ENCODE measurements at regions not wholly inside any gene's neighbourhood (a gene's known extent, or its start where the extent isn't known, plus 50 kb on each side); places are given as distances from the start of the nearest gene placed in this dataset.

GRCh38 chr12:92603741-92604432 is 98.9 kb upstream of the PLEKHG7 start:
- Histone ChIP-seq H3K36me3 (ENCODE audit: insufficient read depth, low read length) (no peaks in the 10 kb centered on the region), H3K79me2 (ENCODE audit: insufficient read depth, low read length) (no peaks in the 10 kb centered on the region), H3K27me3 (ENCODE audit: insufficient read depth, low read length) (no peaks in the 10 kb centered on the region), H4K20me1 (ENCODE audit: insufficient read depth, low read length) (no peaks in the 10 kb centered on the region), H3K4me3 (ENCODE audit: insufficient read depth, low read length) (no peak overlapping the region), H3K27ac (ENCODE audit: low read depth, low read length) (peak overlapping the region; percentile 81), H3K9me3 (ENCODE audit: low read depth, low read length) (no peaks in the 10 kb centered on the region), H3K4me2 (ENCODE audit: insufficient read depth, low read length) (no peak overlapping the region), H2AFZ (ENCODE audit: low read length) (peak overlapping the region; percentile 2), H3K4me1 (ENCODE audit: insufficient read depth, low read length) (peaks cover 37% of the 10 kb centered on the region)
- DNase-seq (ENCODE audit: insufficient read length, low spot score, missing footprints), result no peak
- peak; percentile 26 for TF ChIP-seq CTCF (IDR thresholded peaks at IDR 0.05; ENCODE audit: extremely low read depth, low read depth, low read length)

GRCh38 chr12:92602930-92603623 is 99.7 kb upstream of the PLEKHG7 start:
- Histone ChIP-seq H3K4me1 (ENCODE audit: insufficient read depth, low read length) (peaks cover 29% of the 10 kb centered on the region), H3K9me3 (ENCODE audit: low read depth, low read length) (no peaks in the 10 kb centered on the region), H2AFZ (ENCODE audit: low read length) (no peak overlapping the region), H3K27me3 (ENCODE audit: insufficient read depth, low read length) (no peaks in the 10 kb centered on the region), H3K79me2 (ENCODE audit: insufficient read depth, low read length) (no peaks in the 10 kb centered on the region), H3K36me3 (ENCODE audit: insufficient read depth, low read length) (no peaks in the 10 kb centered on the region), H4K20me1 (ENCODE audit: insufficient read depth, low read length) (no peaks in the 10 kb centered on the region), H3K27ac (ENCODE audit: low read depth, low read length) (peak overlapping the region; percentile 81), H3K4me3 (ENCODE audit: insufficient read depth, low read length) (no peak overlapping the region), H3K4me2 (ENCODE audit: insufficient read depth, low read length) (no peak overlapping the region)
- no peak for DNase-seq (ENCODE audit: insufficient read length, low spot score, missing footprints)
- TF ChIP-seq CTCF (IDR thresholded peaks at IDR 0.05; ENCODE audit: extremely low read depth, low read depth, low read length), result no peak

GRCh38 chr12:92602476-92602875 is 100.3 kb upstream of the PLEKHG7 start:
- Histone ChIP-seq H3K36me3 (ENCODE audit: insufficient read depth, low read length) (no peaks in the 10 kb centered on the region), H3K4me1 (ENCODE audit: insufficient read depth, low read length) (peaks cover 30% of the 10 kb centered on the region), H3K79me2 (ENCODE audit: insufficient read depth, low read length) (no peaks in the 10 kb centered on the region), H3K27me3 (ENCODE audit: insufficient read depth, low read length) (no peaks in the 10 kb centered on the region), H3K4me2 (ENCODE audit: insufficient read depth, low read length) (no peak overlapping the region), H4K20me1 (ENCODE audit: insufficient read depth, low read length) (no peaks in the 10 kb centered on the region), H3K27ac (ENCODE audit: low read depth, low read length) (peak overlapping the region; percentile 81), H2AFZ (ENCODE audit: low read length) (no peak overlapping the region), H3K4me3 (ENCODE audit: insufficient read depth, low read length) (no peak overlapping the region), H3K9me3 (ENCODE audit: low read depth, low read length) (no peaks in the 10 kb centered on the region)
- no peak for TF ChIP-seq CTCF (IDR thresholded peaks at IDR 0.05; ENCODE audit: extremely low read depth, low read depth, low read length)
- no peak for DNase-seq (ENCODE audit: insufficient read length, low spot score, missing footprints)

- no peak for TF ChIP-seq CTCF (IDR thresholded peaks at IDR 0.05; ENCODE audit: extremely low read depth, low read depth, low read length)
- Histone ChIP-seq H3K9me3 (ENCODE audit: low read depth, low read length) (no peaks in the 10 kb centered on the region), H3K36me3 (ENCODE audit: insufficient read depth, low read length) (no peaks in the 10 kb centered on the region), H3K4me2 (ENCODE audit: insufficient read depth, low read length) (no peak overlapping the region), H3K4me3 (ENCODE audit: insufficient read depth, low read length) (no peak overlapping the region), H4K20me1 (ENCODE audit: insufficient read depth, low read length) (no peaks in the 10 kb centered on the region), H3K4me1 (ENCODE audit: insufficient read depth, low read length) (peaks cover 35% of the 10 kb centered on the region), H3K79me2 (ENCODE audit: insufficient read depth, low read length) (no peaks in the 10 kb centered on the region), H2AFZ (ENCODE audit: low read length) (no peak overlapping the region), H3K27ac (ENCODE audit: low read depth, low read length) (peak overlapping the region; percentile 81), H3K27me3 (ENCODE audit: insufficient read depth, low read length) (no peaks in the 10 kb centered on the region)
- DNase-seq (ENCODE audit: insufficient read length, low spot score, missing footprints), result no peak
These were observed 101.1 kb upstream of the PLEKHG7 start for GRCh38 chr12:92601680-92602079.

All from osteoblast (primary cell).